WTC11 (cell line): ENCODE measurements at regions not wholly inside any gene's neighbourhood (a gene's known extent, or its start where the extent isn't known, plus 50 kb on each side); places are given as distances from the start of the nearest gene placed in this dataset.

Experiments used
- ATAC-seq: fragments of 200-7000 bp; cut with Tn5 transposase; 2 replicates; pipeline ENCODE4 v1.10.0; 2021; ENCODE audit warnings: mild to moderate bottlenecking, moderate library complexity
- CTCF ChIA-PET: fragments of 300-600 bp; sonication (Branson Sonifier 250); formaldehyde crosslinking; loops from one replicate; lab custom pipeline; 2021; ENCODE audit warnings: antibody characterized with exemption; lab: Charles Lee
- POLR2A ChIA-PET: fragments of 350-600 bp; sonication (Branson Sonifier 250); formaldehyde crosslinking; loops from one replicate; lab custom pipeline; 2021; ENCODE audit warnings: antibody characterized with exemption; lab: Charles Lee
- DNase-seq: peaks from one replicate; pipeline ENCODE4 v3.0.0; 2021; ENCODE audit warnings: low spot score
- H3K27ac Mint-ChIP-seq: 2 replicates; pipeline ENCODE4 v1.8.0; 2021; ENCODE audit warnings: mixed read lengths
- H3K27me3 Mint-ChIP-seq: 2 replicates; pipeline ENCODE4 v1.8.0; 2021; ENCODE audit warnings: low read depth, mild to moderate bottlenecking, moderate library complexity, mixed read lengths
- H3K36me3 Mint-ChIP-seq: 2 replicates; pipeline ENCODE4 v1.8.0; 2021; ENCODE audit warnings: mixed read lengths
- H3K4me1 Mint-ChIP-seq: 2 replicates; pipeline ENCODE4 v1.8.0; 2022; ENCODE audit warnings: mixed read lengths
- H3K4me3 Mint-ChIP-seq: 2 replicates; pipeline ENCODE4 v1.8.0; 2021; ENCODE audit warnings: mild to moderate bottlenecking, moderate library complexity, mixed read lengths
- H3K9me3 Mint-ChIP-seq: 2 replicates; pipeline ENCODE4 v1.8.0; 2021; ENCODE audit warnings: mixed read lengths
- ARID4B ChIP-seq: sonication (generic); formaldehyde crosslinking; IDR thresholded peaks from 2 replicates; pipeline ENCODE4 v1.8.0; 2023; ENCODE audit warnings: missing genetic modification reagents, mild to moderate bottlenecking, borderline replicate concordance
- CREM ChIP-seq: sonication (generic); formaldehyde crosslinking; IDR thresholded peaks from 2 replicates; pipeline ENCODE4 v1.8.1; 2022; ENCODE audit warnings: mild to moderate bottlenecking, missing genetic modification reagents, moderate library complexity
- FOXP1 ChIP-seq: sonication (generic); formaldehyde crosslinking; IDR thresholded peaks from 2 replicates; pipeline ENCODE4 v1.8.0; 2022; ENCODE audit warnings: missing genetic modification reagents, mild to moderate bottlenecking, moderate library complexity, borderline replicate concordance
- RORB ChIP-seq: fragments of 250-450 bp; sonication (Bioruptor Pico); IDR thresholded peaks from 2 replicates; pipeline ENCODE4 v1.9.0; 2021; ENCODE audit warnings: mild to moderate bottlenecking
- SMAD3 ChIP-seq: sonication (generic); formaldehyde crosslinking; IDR thresholded peaks from 2 replicates; pipeline ENCODE4 v1.8.0; 2022; ENCODE audit warnings: missing genetic modification reagents, mild to moderate bottlenecking, borderline replicate concordance
- ZNF138 ChIP-seq: sonication (generic); formaldehyde crosslinking; conservative IDR thresholded peaks from 2 replicates; pipeline ENCODE4 v1.8.1; 2022; ENCODE audit warnings: mild to moderate bottlenecking, moderate library complexity, missing genetic modification reagents
- ZNF416 ChIP-seq: fragments of 250-450 bp; sonication (Bioruptor Pico); IDR thresholded peaks from 2 replicates; pipeline ENCODE4 v1.9.0; 2021; ENCODE audit warnings: mild to moderate bottlenecking, inconsistent platforms
- ZNF423 ChIP-seq: fragments of 250-450 bp; sonication (Bioruptor Pico); IDR thresholded peaks from 2 replicates; pipeline ENCODE4 v2.1.2; 2022; ENCODE audit warnings: mild to moderate bottlenecking, moderate library complexity
- TF ChIP-seq, protein P1 (sequence below): sonication (generic); formaldehyde crosslinking; IDR thresholded peaks from 2 replicates; pipeline ENCODE4 v1.8.1; 2023; ENCODE audit warnings: mild to moderate bottlenecking, missing genetic modification reagents, borderline replicate concordance
- TF ChIP-seq, protein P2 (sequence below): sonication (generic); formaldehyde crosslinking; conservative IDR thresholded peaks from 2 replicates; pipeline ENCODE4 v1.8.1; 2023; ENCODE audit warnings: mild to moderate bottlenecking, low read depth, missing genetic modification reagents, moderate library complexity
- TF ChIP-seq, protein P3 (sequence below): sonication (generic); formaldehyde crosslinking; IDR thresholded peaks from 2 replicates; pipeline ENCODE4 v1.8.1; 2022; ENCODE audit warnings: missing genetic modification reagents, borderline replicate concordance
- TF ChIP-seq, protein P4 (sequence below): fragments of 250-450 bp; sonication (Bioruptor Pico); conservative IDR thresholded peaks from 2 replicates; pipeline ENCODE4 v1.9.0; 2021; ENCODE audit warnings: mild to moderate bottlenecking

DNA sequence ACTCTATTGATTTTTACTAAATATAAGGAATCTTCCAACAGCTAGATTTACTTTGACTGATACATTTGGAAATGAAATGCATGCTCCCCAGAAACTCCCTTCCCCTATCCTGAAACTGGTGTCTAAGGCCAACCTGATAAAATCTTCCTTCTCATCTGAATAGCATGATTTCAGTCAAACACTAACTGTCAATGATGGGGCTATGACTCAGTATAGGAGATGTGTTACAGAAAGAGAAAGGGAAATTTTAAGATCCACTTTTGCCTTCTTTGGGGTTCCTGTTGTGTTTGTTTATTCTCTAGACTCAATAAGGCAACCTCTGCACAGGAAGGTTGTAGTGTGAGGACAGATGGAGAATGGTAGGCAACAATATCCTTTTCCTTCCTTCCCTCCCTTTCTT, 160.7 kb downstream of the MOSPD2 start (continued):
- TF ChIP-seq ZNF416 (CRISPR knock-in tag) (no peak), RORB (CRISPR knock-in tag) (no peak), ZNF423 (CRISPR knock-in tag) (no peak), ARID4B (CRISPR knock-in tag) (no peak)
- TF ChIP-seq, protein P1, sequence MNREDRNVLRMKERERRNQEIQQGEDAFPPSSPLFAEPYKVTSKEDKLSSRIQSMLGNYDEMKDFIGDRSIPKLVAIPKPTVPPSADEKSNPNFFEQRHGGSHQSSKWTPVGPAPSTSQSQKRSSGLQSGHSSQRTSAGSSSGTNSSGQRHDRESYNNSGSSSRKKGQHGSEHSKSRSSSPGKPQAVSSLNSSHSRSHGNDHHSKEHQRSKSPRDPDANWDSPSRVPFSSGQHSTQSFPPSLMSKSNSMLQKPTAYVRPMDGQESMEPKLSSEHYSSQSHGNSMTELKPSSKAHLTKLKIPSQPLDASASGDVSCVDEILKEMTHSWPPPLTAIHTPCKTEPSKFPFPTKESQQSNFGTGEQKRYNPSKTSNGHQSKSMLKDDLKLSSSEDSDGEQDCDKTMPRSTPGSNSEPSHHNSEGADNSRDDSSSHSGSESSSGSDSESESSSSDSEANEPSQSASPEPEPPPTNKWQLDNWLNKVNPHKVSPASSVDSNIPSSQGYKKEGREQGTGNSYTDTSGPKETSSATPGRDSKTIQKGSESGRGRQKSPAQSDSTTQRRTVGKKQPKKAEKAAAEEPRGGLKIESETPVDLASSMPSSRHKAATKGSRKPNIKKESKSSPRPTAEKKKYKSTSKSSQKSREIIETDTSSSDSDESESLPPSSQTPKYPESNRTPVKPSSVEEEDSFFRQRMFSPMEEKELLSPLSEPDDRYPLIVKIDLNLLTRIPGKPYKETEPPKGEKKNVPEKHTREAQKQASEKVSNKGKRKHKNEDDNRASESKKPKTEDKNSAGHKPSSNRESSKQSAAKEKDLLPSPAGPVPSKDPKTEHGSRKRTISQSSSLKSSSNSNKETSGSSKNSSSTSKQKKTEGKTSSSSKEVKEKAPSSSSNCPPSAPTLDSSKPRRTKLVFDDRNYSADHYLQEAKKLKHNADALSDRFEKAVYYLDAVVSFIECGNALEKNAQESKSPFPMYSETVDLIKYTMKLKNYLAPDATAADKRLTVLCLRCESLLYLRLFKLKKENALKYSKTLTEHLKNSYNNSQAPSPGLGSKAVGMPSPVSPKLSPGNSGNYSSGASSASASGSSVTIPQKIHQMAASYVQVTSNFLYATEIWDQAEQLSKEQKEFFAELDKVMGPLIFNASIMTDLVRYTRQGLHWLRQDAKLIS (CRISPR knock-in tag): no peak
- TF ChIP-seq, protein P2, sequence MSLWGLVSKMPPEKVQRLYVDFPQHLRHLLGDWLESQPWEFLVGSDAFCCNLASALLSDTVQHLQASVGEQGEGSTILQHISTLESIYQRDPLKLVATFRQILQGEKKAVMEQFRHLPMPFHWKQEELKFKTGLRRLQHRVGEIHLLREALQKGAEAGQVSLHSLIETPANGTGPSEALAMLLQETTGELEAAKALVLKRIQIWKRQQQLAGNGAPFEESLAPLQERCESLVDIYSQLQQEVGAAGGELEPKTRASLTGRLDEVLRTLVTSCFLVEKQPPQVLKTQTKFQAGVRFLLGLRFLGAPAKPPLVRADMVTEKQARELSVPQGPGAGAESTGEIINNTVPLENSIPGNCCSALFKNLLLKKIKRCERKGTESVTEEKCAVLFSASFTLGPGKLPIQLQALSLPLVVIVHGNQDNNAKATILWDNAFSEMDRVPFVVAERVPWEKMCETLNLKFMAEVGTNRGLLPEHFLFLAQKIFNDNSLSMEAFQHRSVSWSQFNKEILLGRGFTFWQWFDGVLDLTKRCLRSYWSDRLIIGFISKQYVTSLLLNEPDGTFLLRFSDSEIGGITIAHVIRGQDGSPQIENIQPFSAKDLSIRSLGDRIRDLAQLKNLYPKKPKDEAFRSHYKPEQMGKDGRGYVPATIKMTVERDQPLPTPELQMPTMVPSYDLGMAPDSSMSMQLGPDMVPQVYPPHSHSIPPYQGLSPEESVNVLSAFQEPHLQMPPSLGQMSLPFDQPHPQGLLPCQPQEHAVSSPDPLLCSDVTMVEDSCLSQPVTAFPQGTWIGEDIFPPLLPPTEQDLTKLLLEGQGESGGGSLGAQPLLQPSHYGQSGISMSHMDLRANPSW (CRISPR knock-in tag): no peak
- TF ChIP-seq, protein P3, sequence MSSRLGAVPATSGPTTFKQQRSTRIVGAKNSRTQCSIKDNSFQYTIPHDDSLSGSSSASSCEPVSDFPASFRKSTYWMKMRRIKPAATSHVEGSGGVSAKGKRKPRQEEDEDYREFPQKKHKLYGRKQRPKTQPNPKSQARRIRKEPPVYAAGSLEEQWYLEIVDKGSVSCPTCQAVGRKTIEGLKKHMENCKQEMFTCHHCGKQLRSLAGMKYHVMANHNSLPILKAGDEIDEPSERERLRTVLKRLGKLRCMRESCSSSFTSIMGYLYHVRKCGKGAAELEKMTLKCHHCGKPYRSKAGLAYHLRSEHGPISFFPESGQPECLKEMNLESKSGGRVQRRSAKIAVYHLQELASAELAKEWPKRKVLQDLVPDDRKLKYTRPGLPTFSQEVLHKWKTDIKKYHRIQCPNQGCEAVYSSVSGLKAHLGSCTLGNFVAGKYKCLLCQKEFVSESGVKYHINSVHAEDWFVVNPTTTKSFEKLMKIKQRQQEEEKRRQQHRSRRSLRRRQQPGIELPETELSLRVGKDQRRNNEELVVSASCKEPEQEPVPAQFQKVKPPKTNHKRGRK (CRISPR knock-in tag): no peak

DNA sequence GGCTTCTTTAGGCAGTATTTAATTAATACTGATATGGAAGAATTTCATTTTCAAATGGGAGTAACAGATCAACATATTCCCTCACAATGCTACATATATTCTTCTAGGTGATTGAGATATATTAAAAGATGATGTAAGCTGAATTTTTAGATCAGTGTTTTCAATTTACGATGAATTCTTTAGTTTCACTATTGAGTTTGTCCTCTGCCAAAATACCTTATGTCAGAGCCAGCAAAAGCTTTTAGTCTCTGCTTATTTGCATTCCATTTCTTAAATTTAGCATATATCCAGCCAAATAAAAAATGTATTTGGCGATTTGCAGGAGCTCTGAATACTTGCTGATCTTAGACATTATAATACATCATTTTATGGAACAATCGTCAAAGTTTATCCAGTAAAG, 144.3 kb downstream of the MOSPD2 start:
- no peak overlapping the region for H3K27ac Mint-ChIP-seq
- CTCF ChIA-PET: no interaction called here
- POLR2A ChIA-PET: no interaction called here
- no peak for ATAC-seq
- no peaks in the 10 kb centered on the region for H3K9me3 Mint-ChIP-seq
- DNase-seq: no peak
- H3K4me1 Mint-ChIP-seq: no peaks in the 10 kb centered on the region
- H3K27me3 Mint-ChIP-seq: no peaks in the 10 kb centered on the region
- no peak overlapping the region for H3K4me3 Mint-ChIP-seq
- TF ChIP-seq SMAD3 (CRISPR knock-in tag): no peak
- TF ChIP-seq ZNF416 (CRISPR knock-in tag): no peak
- TF ChIP-seq ZNF138 (CRISPR knock-in tag): no peak
- TF ChIP-seq FOXP1: no peak
- TF ChIP-seq, protein P4, sequence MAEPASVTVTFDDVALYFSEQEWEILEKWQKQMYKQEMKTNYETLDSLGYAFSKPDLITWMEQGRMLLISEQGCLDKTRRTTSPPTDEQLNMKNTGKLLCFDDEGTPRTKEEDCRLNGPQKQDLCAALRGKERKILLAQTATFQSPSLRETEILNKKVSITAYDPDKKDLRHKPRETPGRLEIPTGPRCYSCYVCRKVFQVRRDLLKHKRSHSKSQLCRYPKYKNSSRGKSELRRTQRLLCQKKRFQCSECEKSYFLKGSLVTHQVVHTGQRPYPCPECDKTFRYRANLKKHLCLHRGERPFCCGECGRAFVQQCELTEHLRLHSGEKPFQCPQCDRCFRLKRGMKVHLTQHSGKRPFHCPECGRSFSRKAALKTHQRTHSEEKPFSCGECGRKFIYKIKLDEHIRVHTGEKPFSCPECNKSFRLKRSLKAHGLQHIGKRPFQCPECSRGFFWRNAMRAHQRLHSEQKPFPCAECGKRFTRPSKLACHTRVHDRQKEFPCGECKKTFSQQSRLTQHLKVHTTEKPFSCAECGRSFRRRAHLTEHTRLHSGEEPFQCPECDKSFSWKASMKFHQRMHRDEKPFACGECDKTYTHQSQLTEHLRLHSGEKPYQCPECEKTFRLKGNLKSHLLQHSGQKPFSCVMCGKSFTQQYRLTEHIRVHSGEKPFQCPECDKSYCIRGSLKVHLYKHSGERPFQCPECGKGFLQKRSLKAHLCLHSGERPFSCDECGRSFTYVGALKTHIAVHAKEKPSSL (CRISPR knock-in tag): no peak
- no peak for TF ChIP-seq CREM
- no peaks in the 10 kb centered on the region for H3K36me3 Mint-ChIP-seq
